SK-N-SH treated with all-trans-retinoic acid at 6 μM for 48 hours (cell line): ENCODE measurements at regions not wholly inside any gene's neighbourhood (a gene's known extent, or its start where the extent isn't known, plus 50 kb on each side); places are given as distances from the start of the nearest gene placed in this dataset.

Source experiments
- ATAC-seq: fragments of 200-7000 bp; cut with Tn5 transposase; 3 replicates; pipeline ENCODE4 v1.9.1; 2020; ENCODE audit warnings: mild to moderate bottlenecking, moderate library complexity
- ARNTL ChIP-seq: fragments of 450-650 bp; formaldehyde crosslinking; IDR thresholded peaks from 2 replicates; pipeline ENCODE4 v1.5.0; 2020; ENCODE audit warnings: low read depth, mild to moderate bottlenecking, moderate library complexity, borderline replicate concordance
- BACH2 ChIP-seq: fragments of 250-450 bp; sonication (Bioruptor Pico); IDR thresholded peaks from 2 replicates; pipeline ENCODE4 v1.9.0; 2021; ENCODE audit warnings: mild to moderate bottlenecking, borderline replicate concordance
- CREB5 ChIP-seq: fragments of 250-450 bp; sonication (Bioruptor Pico); IDR thresholded peaks from 2 replicates; pipeline ENCODE4 v1.5.1; 2020; ENCODE audit warnings: low read depth, mild to moderate bottlenecking, moderate library complexity
- CSDC2 ChIP-seq: fragments of 250-450 bp; sonication (Bioruptor Pico); IDR thresholded peaks from 2 replicates; pipeline ENCODE4 v1.5.0; 2020; ENCODE audit warnings: mild to moderate bottlenecking, moderate library complexity
- CSRNP3 ChIP-seq: fragments of 250-450 bp; sonication (Bioruptor Pico); IDR thresholded peaks from 2 replicates; pipeline ENCODE4 v1.5.1; 2021; ENCODE audit warnings: mild to moderate bottlenecking, moderate library complexity
- ESRRG ChIP-seq: fragments of 250-450 bp; sonication (Bioruptor Pico); IDR thresholded peaks from 2 replicates; pipeline ENCODE4 v1.6.1; 2021; ENCODE audit warnings: mild to moderate bottlenecking
- GLIS3 ChIP-seq: fragments of 250-450 bp; sonication (Bioruptor Pico); IDR thresholded peaks from 2 replicates; pipeline ENCODE4 v1.5.0; 2020; ENCODE audit warnings: mild to moderate bottlenecking, moderate library complexity
- OSR1 ChIP-seq: fragments of 250-450 bp; sonication (Bioruptor Pico); IDR thresholded peaks from 2 replicates; pipeline ENCODE4 v1.8.0; 2022; ENCODE audit warnings: moderate library complexity, mild to moderate bottlenecking, inconsistent platforms
- PPARA ChIP-seq: fragments of 250-450 bp; sonication (Bioruptor Pico); IDR thresholded peaks from 2 replicates; pipeline ENCODE4 v1.5.0; 2020; ENCODE audit warnings: mild to moderate bottlenecking, borderline replicate concordance
- RARB ChIP-seq: fragments of 250-450 bp; sonication (Bioruptor Pico); IDR thresholded peaks from 2 replicates; pipeline ENCODE4 v1.8.0; 2021; ENCODE audit warnings: mild to moderate bottlenecking, moderate library complexity
- SNAI2 ChIP-seq: fragments of 250-450 bp; sonication (Bioruptor Pico); IDR thresholded peaks from 2 replicates; pipeline ENCODE4 v1.5.0; 2020; ENCODE audit warnings: mild to moderate bottlenecking, moderate library complexity
- TCF4 ChIP-seq: fragments of 250-450 bp; sonication (Bioruptor Pico); IDR thresholded peaks from 2 replicates; pipeline ENCODE4 v1.8.0; 2021; ENCODE audit warnings: mild to moderate bottlenecking, moderate library complexity, borderline replicate concordance
- TOX ChIP-seq: fragments of 250-450 bp; sonication (Bioruptor Pico); IDR thresholded peaks from 2 replicates; pipeline ENCODE4 v1.8.0; 2021; ENCODE audit warnings: mild to moderate bottlenecking, moderate library complexity, borderline replicate concordance
- TSHZ2 ChIP-seq: fragments of 250-450 bp; sonication (Bioruptor Pico); IDR thresholded peaks from 2 replicates; pipeline ENCODE4 v1.5.0; 2020; ENCODE audit warnings: mild to moderate bottlenecking, moderate library complexity
- ZC3H10 ChIP-seq: fragments of 250-450 bp; sonication (Bioruptor Pico); IDR thresholded peaks from 2 replicates; pipeline ENCODE4 v1.5.1; 2021; ENCODE audit warnings: mild to moderate bottlenecking, moderate library complexity
- ZFP3 ChIP-seq: fragments of 250-450 bp; sonication (Bioruptor Pico); IDR thresholded peaks from 2 replicates; pipeline ENCODE4 v1.5.0; 2020; ENCODE audit warnings: mild to moderate bottlenecking, moderate library complexity
- ZFP30 ChIP-seq: fragments of 450-650 bp; formaldehyde crosslinking; IDR thresholded peaks from 2 replicates; pipeline ENCODE4 v1.5.0; 2022; ENCODE audit warnings: mild to moderate bottlenecking, moderate library complexity
- ZNF70 ChIP-seq: fragments of 450-650 bp; formaldehyde crosslinking; IDR thresholded peaks from 2 replicates; pipeline ENCODE4 v1.5.0; 2020; ENCODE audit warnings: mild to moderate bottlenecking, moderate library complexity
- ZNF8 ChIP-seq: fragments of 450-650 bp; formaldehyde crosslinking; IDR thresholded peaks from 2 replicates; pipeline ENCODE4 v1.5.0; 2020; ENCODE audit warnings: mild to moderate bottlenecking, moderate library complexity
- TF ChIP-seq, protein P1 (sequence below): fragments of 250-450 bp; sonication (Bioruptor Pico); IDR thresholded peaks from 2 replicates; pipeline ENCODE4 v1.8.0; 2020; ENCODE audit warnings: mild to moderate bottlenecking, moderate library complexity, borderline replicate concordance
- TF ChIP-seq, protein P2 (sequence below): fragments of 250-450 bp; sonication (Bioruptor Pico); IDR thresholded peaks from 2 replicates; pipeline ENCODE4 v1.8.0; 2021; ENCODE audit warnings: low read depth, mild to moderate bottlenecking, moderate library complexity, borderline replicate concordance

- no peak for ATAC-seq
- TF ChIP-seq, protein P1, sequence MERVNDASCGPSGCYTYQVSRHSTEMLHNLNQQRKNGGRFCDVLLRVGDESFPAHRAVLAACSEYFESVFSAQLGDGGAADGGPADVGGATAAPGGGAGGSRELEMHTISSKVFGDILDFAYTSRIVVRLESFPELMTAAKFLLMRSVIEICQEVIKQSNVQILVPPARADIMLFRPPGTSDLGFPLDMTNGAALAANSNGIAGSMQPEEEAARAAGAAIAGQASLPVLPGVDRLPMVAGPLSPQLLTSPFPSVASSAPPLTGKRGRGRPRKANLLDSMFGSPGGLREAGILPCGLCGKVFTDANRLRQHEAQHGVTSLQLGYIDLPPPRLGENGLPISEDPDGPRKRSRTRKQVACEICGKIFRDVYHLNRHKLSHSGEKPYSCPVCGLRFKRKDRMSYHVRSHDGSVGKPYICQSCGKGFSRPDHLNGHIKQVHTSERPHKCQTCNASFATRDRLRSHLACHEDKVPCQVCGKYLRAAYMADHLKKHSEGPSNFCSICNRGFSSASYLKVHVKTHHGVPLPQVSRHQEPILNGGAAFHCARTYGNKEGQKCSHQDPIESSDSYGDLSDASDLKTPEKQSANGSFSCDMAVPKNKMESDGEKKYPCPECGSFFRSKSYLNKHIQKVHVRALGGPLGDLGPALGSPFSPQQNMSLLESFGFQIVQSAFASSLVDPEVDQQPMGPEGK: no peak
- TF ChIP-seq PPARA (CRISPR knock-in tag): no peak
- TF ChIP-seq ZFP30 (CRISPR knock-in tag): no peak
- TF ChIP-seq, protein P2, sequence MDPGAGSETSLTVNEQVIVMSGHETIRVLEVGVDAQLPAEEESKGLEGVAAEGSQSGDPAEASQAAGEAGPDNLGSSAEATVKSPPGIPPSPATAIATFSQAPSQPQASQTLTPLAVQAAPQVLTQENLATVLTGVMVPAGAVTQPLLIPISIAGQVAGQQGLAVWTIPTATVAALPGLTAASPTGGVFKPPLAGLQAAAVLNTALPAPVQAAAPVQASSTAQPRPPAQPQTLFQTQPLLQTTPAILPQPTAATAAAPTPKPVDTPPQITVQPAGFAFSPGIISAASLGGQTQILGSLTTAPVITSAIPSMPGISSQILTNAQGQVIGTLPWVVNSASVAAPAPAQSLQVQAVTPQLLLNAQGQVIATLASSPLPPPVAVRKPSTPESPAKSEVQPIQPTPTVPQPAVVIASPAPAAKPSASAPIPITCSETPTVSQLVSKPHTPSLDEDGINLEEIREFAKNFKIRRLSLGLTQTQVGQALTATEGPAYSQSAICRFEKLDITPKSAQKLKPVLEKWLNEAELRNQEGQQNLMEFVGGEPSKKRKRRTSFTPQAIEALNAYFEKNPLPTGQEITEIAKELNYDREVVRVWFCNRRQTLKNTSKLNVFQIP: no peak
- TF ChIP-seq BACH2 (CRISPR knock-in tag): no peak
- TF ChIP-seq ZNF8 (CRISPR knock-in tag): no peak
- no peak for TF ChIP-seq ZFP3 (CRISPR knock-in tag)
- no peak for TF ChIP-seq ARNTL (CRISPR knock-in tag)
Measured at GRCh38 chr6:170066679-170067078, 224.2 kb downstream of the DLL1 start.

- ATAC-seq: no peak
Measured at GRCh38 chr6:170063851-170064602, 226.9 kb downstream of the DLL1 start.

More at GRCh38 chr6:170063851-170064602, 226.9 kb downstream of the DLL1 start:
- TF ChIP-seq CSRNP3 (CRISPR knock-in tag) (no peak), TSHZ2 (CRISPR knock-in tag) (no peak), OSR1 (CRISPR knock-in tag) (no peak), SNAI2 (no peak), TCF4 (CRISPR knock-in tag) (no peak), CREB5 (CRISPR knock-in tag) (no peak), RARB (CRISPR knock-in tag) (no peak), ZFP30 (CRISPR knock-in tag) (no peak), ESRRG (no peak), ZNF70 (no peak), ZNF8 (CRISPR knock-in tag) (no peak), ZC3H10 (CRISPR knock-in tag) (no peak), GLIS3 (CRISPR knock-in tag) (no peak), PPARA (CRISPR knock-in tag) (no peak), CSDC2 (CRISPR knock-in tag) (no peak), BACH2 (CRISPR knock-in tag) (no peak), TOX (CRISPR knock-in tag) (no peak)
- TF ChIP-seq, protein P1: no peak
- TF ChIP-seq, protein P2: no peak
